GM20000 (cell line): ENCODE measurements at regions not wholly inside any gene's neighbourhood (a gene's known extent, or its start where the extent isn't known, plus 50 kb on each side); places are given as distances from the start of the nearest gene placed in this dataset.

Source experiments
- DNase-seq: peaks from one replicate; pipeline ENCODE4 v3.0.0; 2012; ENCODE audit warnings: low spot score
- CTCF ChIP-seq: IDR thresholded peaks from 2 replicates; pipeline ENCODE4 v1.5.1; 2012; ENCODE audit warnings: mild to moderate bottlenecking, control low read depth; ENCODE audit errors: extremely low read depth, missing control alignments

GRCh38 chr5:61630908-61631307 lies 298.9 kb downstream of the ZSWIM6 start:
- no peak for TF ChIP-seq CTCF
- no peak for DNase-seq

DNA sequence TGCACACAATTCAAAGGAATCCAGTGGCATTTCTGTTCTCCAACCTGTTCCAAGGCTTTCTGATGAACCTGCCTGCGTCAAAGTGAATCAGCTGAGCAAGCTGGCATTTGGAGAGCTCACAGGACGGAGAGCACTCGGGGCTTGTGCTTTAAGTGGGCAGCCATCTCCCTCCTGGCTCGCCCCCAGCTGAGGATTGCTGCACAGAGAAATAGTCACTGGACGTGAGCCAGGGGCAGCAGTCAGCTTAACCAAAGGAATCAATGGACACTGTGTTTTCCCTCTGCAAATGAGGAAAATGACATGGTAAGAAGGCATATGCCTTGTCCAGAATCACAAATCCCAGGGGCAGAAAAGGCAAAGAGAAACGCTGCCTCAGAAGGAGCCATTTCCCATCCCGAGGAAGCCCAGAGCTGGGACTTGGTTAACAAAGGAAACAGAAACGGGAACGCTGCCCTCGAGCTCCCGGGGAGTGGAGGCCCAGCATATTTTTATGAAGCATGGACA lies 299.4 kb downstream of the ZSWIM6 start:
- no peak for DNase-seq
- TF ChIP-seq CTCF = no peak

DNA sequence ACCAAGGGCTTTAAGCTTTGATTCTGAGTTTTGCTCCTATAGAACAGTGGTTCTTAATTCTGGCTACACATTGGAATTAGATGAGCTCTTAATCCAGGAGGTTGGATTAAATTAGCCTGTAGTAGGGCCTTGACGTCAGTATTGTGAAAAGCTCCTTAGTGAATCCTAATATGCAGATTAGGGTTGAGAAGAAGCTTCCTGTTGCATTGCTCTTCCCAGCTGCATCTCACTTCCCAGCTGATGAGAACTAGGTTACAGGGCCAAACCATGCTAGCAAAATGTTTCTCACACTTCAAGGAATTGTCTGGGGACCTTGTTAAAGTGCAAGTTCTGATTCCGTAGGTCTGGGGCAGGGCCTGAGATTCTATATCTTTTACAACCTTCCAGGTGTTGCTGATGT lies 300.0 kb downstream of the ZSWIM6 start:
- DNase-seq = no peak
- no peak for TF ChIP-seq CTCF

GRCh38 chr5:61635271-61635670 lies 303.2 kb downstream of the ZSWIM6 start:
- TF ChIP-seq CTCF = no peak
- no peak for DNase-seq

DNA sequence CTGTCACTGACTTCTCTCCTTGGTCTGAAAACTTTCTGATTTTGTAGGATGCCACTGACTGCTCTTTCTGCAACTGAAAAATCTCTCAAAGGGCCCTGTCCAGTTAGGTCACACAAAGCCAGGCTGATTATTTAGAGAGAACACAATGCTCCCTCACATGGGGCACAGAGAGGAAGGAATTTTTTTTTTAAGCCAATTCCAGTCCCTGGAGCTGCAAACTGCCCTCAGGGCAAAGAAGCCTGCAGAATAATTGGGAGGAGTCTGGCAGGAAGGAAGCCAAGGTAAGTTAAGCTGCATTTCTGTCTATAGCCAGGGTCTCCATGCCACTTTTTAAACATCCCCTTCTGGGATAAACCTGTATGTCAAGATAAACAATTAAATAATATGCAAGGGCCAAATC lies 305.5 kb downstream of the ZSWIM6 start:
- TF ChIP-seq CTCF = no peak
- DNase-seq = no peak

DNA sequence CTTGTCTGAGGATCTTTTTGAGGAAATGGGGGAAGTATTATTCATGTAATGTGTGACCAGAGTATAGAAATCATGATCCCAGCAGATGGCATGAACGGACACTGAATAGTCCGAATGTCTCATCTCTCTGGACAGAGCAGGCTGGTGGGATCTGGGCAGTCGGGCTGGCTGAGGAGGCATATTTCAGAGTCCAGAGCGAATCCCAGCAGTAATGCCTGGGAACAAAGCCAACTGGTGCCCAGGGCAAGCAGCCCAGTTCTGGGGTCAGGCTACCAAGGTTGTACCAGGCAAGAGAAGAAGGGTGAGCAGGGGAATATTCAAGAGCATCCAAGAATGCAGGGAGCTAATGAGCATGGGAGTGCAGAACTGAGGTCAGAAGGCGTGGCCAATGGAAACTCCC lies 306.4 kb downstream of the ZSWIM6 start:
- TF ChIP-seq CTCF = no peak
- no peak for DNase-seq

GRCh38 chr5:61640179-61641021 lies 308.3 kb downstream of the ZSWIM6 start:
- no peak for TF ChIP-seq CTCF

More at GRCh38 chr5:61640179-61641021, 308.3 kb downstream of the ZSWIM6 start:
- DNase-seq = no peak
